Epithelial cell of proximal tubule (primary cell): ENCODE measurements at regions not wholly inside any gene's neighbourhood (a gene's known extent, or its start where the extent isn't known, plus 50 kb on each side); places are given as distances from the start of the nearest gene placed in this dataset.

Source experiments
- DNase-seq: peaks from one replicate; pipeline ENCODE4 v3.0.0-alpha.2; 2011; ENCODE audit warnings: low read depth
- H3K4me3 ChIP-seq: 2 replicates; pipeline ENCODE4 v1.5.1; 2011; ENCODE audit warnings: low read depth, mild to moderate bottlenecking, low read length
- TF ChIP-seq, protein P1 (sequence below): conservative IDR thresholded peaks from 2 replicates; pipeline ENCODE4 v1.5.1; 2012; ENCODE audit warnings: low read depth, mild to moderate bottlenecking, low read length

DNA sequence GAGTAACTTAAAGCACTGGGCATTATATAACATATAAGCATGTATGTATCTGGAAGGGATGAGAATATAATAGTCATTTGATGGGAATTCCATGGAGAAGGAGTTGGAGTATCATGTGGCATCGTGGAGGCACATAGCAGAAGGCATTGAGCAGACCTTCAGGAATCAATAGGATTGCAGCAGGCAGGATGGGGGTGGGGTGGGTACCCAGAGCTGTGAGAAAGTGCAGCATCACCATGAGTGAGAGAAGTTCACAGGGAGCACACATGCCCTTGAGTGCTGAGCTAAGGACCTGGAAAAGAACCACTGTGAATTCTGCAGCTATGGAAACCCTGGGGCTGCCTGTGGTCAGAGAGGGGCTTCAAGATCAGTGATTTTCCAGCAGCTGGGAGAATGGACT lies 57.3 kb downstream of the MED10 start:
- no peak overlapping the region for H3K4me3 ChIP-seq
- no peak for DNase-seq
- TF ChIP-seq, protein P1, sequence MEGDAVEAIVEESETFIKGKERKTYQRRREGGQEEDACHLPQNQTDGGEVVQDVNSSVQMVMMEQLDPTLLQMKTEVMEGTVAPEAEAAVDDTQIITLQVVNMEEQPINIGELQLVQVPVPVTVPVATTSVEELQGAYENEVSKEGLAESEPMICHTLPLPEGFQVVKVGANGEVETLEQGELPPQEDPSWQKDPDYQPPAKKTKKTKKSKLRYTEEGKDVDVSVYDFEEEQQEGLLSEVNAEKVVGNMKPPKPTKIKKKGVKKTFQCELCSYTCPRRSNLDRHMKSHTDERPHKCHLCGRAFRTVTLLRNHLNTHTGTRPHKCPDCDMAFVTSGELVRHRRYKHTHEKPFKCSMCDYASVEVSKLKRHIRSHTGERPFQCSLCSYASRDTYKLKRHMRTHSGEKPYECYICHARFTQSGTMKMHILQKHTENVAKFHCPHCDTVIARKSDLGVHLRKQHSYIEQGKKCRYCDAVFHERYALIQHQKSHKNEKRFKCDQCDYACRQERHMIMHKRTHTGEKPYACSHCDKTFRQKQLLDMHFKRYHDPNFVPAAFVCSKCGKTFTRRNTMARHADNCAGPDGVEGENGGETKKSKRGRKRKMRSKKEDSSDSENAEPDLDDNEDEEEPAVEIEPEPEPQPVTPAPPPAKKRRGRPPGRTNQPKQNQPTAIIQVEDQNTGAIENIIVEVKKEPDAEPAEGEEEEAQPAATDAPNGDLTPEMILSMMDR, result no peak

DNA sequence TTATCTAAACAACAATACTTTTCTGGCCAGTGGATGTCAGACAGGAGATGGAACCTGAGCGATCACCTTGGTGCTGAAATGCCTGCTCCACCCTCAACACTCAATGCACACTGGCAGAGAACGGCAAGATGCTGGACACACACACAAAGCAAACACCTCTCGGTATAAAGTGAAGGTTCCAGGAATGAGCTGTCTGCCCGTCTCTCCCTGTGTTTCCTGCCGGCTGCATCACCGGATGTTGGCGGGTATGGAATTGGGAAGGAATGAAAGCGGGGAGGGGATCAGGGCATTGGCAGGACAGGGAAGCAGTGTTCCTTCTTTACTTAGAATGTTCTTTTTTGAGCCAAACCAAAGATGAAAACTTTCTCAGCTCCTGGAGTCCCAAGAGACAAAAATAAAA lies 59.2 kb downstream of the MED10 start:
- TF ChIP-seq, protein P1, result no peak
- DNase-seq, result no peak
- no peak overlapping the region for H3K4me3 ChIP-seq

DNA sequence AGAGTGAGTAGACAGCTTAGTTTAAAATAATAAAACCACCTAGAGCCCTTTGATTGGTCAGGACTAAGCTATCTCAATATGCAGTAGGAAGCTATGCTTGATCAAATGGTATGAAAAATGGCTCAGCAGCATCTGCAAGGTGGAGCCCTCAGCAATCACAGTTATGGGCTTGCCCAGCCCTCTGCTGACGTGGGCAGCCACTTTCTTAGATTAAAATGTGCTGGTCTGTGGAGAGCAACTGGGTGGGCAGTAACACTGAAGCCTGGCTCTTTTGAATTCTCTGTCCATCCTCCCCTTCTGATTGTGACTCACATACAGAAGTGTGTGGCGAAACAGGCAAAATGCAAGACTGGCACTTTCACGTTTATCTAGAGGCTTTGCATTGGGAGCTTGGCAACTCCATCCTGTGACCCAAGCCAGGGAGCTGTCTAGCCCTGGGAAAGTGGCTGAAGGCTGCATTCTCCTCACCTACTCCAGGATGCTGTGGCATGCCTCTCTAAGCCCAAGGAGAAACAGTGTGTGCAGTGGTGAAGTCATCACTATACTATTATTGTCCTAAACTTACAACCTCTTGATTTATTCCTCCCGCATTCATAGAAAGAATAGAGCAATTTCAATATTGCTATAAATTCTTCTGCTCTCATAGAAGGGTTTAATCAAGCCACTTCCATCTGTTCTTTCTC lies 61.1 kb downstream of the MED10 start:
- H3K4me3 ChIP-seq, result no peak overlapping the region
- DNase-seq, result no peak
- TF ChIP-seq, protein P1, result no peak

DNA sequence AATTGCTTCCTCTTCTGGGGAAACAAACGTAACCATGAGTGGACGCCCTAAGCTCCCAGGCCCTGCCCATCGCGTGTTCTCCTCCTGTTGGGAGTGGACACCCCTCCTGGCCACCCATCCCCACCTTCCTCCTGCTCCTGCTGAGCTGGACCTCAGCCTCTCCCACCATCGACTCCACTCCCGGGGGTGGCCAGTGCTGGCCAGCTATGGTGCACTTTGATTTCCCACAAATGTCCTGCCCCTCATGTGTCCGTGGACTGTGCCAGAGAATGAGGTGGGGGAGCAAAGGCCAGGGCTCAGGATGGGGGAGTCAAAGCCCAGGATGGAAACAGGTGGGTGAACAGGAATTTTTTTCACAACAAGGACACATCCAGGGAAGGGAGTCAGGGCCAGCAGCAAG lies 62.8 kb downstream of the MED10 start:
- no peak overlapping the region for H3K4me3 ChIP-seq
- DNase-seq, result no peak
- TF ChIP-seq, protein P1, result no peak

DNA sequence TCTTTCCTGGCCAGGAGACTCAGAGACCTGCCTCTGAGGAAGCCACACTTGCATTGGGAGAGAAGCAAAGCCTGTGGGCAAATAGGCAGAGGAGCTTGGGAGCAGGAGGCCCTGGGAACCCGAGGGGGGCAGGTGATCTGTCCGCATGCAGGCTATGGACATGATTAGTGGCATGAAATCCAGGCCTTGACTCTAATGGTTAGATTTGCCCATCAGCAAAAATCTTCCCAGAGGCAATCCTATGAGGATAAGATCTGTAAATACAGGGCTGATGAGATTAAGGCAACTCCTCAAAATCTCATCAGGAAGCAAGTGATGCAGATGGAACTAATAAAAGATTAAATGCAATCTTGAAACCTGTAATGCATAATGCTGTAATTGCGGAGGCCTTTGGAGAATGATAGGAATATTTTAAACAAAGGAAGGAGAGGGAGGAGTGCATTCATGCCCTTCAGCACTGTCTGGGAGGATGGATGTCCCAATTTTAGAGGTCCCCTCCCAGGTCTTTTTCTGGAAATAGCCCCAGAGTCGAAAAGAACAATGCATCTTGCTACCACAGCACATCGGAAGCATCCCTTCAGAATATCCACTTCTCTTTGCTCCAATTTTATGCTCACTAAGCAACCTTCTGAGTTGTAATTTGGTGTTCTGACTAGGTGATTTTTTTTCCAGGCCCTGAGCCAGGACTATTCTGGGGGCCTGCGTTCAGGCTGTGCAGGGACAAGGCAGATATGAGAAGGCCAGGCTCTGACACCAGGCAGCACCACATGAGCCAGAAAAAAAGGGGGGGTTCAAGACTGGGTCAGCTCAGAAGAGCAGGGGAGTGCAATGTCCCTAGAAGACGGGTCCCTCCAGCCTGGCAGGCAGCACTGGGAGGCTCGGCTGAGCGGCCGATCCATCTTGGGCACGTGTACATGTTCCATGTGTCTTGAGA lies 66.5 kb downstream of the MED10 start:
- TF ChIP-seq, protein P1, result no peak
- DNase-seq, result no peak
- H3K4me3 ChIP-seq, result no peak overlapping the region

DNA sequence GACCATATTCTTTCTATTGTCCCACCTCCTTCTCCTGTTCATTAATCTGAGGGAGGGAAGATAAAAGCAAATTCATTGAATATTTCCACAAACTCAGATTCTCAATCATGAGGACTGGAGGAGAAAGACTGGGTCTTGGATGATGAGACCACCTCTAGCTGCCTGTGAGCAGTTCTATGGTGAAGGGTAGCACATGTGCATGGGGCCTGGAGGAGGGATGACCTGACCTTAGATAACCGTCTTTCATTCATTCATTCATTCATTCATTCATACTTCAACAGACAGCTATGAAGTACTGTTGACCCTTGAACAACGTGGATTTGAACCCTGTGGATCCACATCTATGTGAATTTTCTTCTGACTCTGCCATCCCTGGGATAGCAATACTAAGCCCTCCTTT lies 68.4 kb downstream of the MED10 start:
- no peak for DNase-seq
- TF ChIP-seq, protein P1, result no peak
- no peak overlapping the region for H3K4me3 ChIP-seq

DNA sequence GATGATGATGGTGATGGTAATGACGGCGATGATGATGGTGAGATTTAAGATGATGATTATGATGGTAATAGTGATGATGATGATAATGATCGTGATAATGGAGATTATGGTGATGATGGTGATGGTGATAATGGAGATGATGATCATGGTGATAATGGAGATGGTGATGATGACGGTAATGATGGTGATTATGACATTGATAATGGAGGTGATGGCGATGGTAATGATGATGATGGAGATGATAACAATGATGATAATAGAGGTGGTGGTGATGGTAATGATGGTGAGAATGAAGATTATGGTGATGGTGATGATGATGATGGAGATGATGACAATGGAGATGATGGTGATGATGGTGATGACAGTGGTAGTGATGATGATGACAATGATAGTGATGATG lies 69.7 kb downstream of the MED10 start:
- TF ChIP-seq, protein P1, result no peak
- no peak overlapping the region for H3K4me3 ChIP-seq
- no peak for DNase-seq
